Heart left ventricle (tissue), 16 donors: ENCODE measurements at regions not wholly inside any gene's neighbourhood (a gene's known extent, or its start where the extent isn't known, plus 50 kb on each side); places are given as distances from the start of the nearest gene placed in this dataset.

Experiments used
- ATAC-seq, 4 donors: fragments of 200-7000 bp; cut with Tn5 transposase; one replicate each; pipeline ENCODE4 v1.9.1; 2020 to 2022; ENCODE audit warnings: moderate library complexity in 4 of 4, mild to moderate bottlenecking in 3 of 4, moderate number of reproducible peaks in 1 of 4
- DNase-seq, 5 donors: peaks; one replicate each; pipeline ENCODE4 v3.0.0-alpha.2; 2020
- H3K27ac ChIP-seq, 12 donors: fragments of 200-600 bp; sonication (generic) in 4 of 12; one replicate each; pipeline versions ENCODE4 v1.5.0 to v1.8.0; 2016 to 2022; ENCODE audit warnings: mild to moderate bottlenecking in 2 of 12
- H3K27me3 ChIP-seq, 9 donors: fragments of 200-600 bp; sonication (generic) in 2 of 9; one replicate each; pipeline versions ENCODE4 v1.5.1 to v1.8.0; 2016 to 2022; ENCODE audit warnings: mild to moderate bottlenecking in 3 of 9
- H3K36me3 ChIP-seq, 9 donors: fragments of 200-600 bp; sonication (generic) in 2 of 9; one replicate each; pipeline versions ENCODE4 v1.5.0 to v1.8.0; 2018 to 2022; ENCODE audit warnings: mild to moderate bottlenecking in 2 of 9
- H3K4me1 ChIP-seq, 12 donors: fragments of 200-600 bp; sonication (generic) in 4 of 12; one replicate each; pipeline versions ENCODE4 v1.5.0 to v1.8.0; 2016 to 2022; ENCODE audit warnings: mild to moderate bottlenecking in 3 of 12
- H3K4me3 ChIP-seq, 12 donors: fragments of 200-600 bp; sonication (generic) in 4 of 12; one replicate each; pipeline versions ENCODE4 v1.5.0 to v1.8.0; 2017 to 2022; ENCODE audit warnings: mild to moderate bottlenecking in 9 of 12, moderate library complexity in 4 of 12
- H3K9me3 ChIP-seq, 12 donors: fragments of 200-600 bp; sonication (generic) in 4 of 12; one replicate each; pipeline versions ENCODE4 v1.5.0 to v1.8.0; 2016 to 2022; ENCODE audit warnings: mild to moderate bottlenecking in 1 of 12
- POLR2A ChIP-seq, 2 donors: fragments of 450-650 bp; IDR thresholded peaks; one replicate each; pipeline ENCODE4 v1.6.1; 2017; ENCODE audit warnings: antibody characterized with exemption in 2 of 2, mild to moderate bottlenecking in 2 of 2, moderate library complexity in 2 of 2
- WGBS, 4 donors: extraction: QIAGEN DNeasy Blood & Tissue Kit in 2 of 4; methylation state at CpG; one replicate each; pipeline versions ENCODE4 v1.1.5 to v1.1.7; 2013 to 2018; 5-methylcytosine and 5-hydroxymethylcytosine counted together
- intact Hi-C, 10 donors: fragments of 100-400 bp; cut with DNase I; formaldehyde crosslinking; loops; one replicate each; pipeline versions ENCODE4 v1.11.1 to v1.14.2; 2022
- TF ChIP-seq, protein P1 (sequence below), 12 donors: fragments of 200-600 bp; sonication (generic) in 4 of 12; IDR thresholded peaks; one replicate each; pipeline versions ENCODE4 v1.5.0 to v1.8.0; 2018 to 2022; ENCODE audit warnings: antibody characterized with exemption in 12 of 12, mild to moderate bottlenecking in 5 of 12
- donor health status: ischemic (EF 13 %, LVEDD 7.1; RV severe dilation, severe dysfunction).
- donor health status: healthy with polysubstance abuse.
- donor health status: DM: no; HTN: yes; CAD: no.
- donor health status: DM: no; HTN: no; CAD: no.
- donor health status: ischemic (EF 25% LVEDD 6.9; RV normal size, moderate dysfunction).
- donor health status: ischemic (EF 25% LVEDD 5.7; RV mildly dilated, moderate dysfunction).
- donor health status: healthy.
- donor health status: DM: yes; HTN: yes; CAD: no.
- donor health status: ischemic (EF 35%, LVEDD 5.7; RV mildly dilated, moderate dysfunction).
- donor health status: nonischemic (EF 11% LVEDD 7.7; RV severe dilation, severe dysfunction).
- donor health status: DM: yes; HTN: yes; CAD: no.
- donor health status: PGD.
- donor health status: ischemic (EF 29% LVEDD 5.4; RV normal size, mild dysfunction).
- donor health status: nonischemic (EF 23%, LVEDD 6.1; RV moderate dilation, normal function).

- Histone ChIP-seq H3K27me3 (no peaks in the 10 kb centered on the region), H3K9me3 (no peaks in the 10 kb centered on the region), H3K27ac (no peak overlapping the region), H3K36me3 (no peaks in the 10 kb centered on the region), H3K4me3 (no peak overlapping the region), H3K4me1 (peaks cover 0 to 13% (median 1%) of the 10 kb centered on the region in 12 donors)
- DNase-seq (no peak), ATAC-seq (no peak)
- intact Hi-C loops: loop anchor here in 1 of 10 donors (5.0 kb wide), 1 partner anchor 146 kb away; no protein-coding TSS in a partner anchor
- 49 to 57% (median 54%) methylated on average over 2 of the region's 2 CpGs for WGBS, 4 donors
- TF ChIP-seq, protein P1, sequence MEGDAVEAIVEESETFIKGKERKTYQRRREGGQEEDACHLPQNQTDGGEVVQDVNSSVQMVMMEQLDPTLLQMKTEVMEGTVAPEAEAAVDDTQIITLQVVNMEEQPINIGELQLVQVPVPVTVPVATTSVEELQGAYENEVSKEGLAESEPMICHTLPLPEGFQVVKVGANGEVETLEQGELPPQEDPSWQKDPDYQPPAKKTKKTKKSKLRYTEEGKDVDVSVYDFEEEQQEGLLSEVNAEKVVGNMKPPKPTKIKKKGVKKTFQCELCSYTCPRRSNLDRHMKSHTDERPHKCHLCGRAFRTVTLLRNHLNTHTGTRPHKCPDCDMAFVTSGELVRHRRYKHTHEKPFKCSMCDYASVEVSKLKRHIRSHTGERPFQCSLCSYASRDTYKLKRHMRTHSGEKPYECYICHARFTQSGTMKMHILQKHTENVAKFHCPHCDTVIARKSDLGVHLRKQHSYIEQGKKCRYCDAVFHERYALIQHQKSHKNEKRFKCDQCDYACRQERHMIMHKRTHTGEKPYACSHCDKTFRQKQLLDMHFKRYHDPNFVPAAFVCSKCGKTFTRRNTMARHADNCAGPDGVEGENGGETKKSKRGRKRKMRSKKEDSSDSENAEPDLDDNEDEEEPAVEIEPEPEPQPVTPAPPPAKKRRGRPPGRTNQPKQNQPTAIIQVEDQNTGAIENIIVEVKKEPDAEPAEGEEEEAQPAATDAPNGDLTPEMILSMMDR (IDR thresholded peaks at IDR 0.05): no peak
- no peak for TF ChIP-seq POLR2A (IDR thresholded peaks at IDR 0.05)
These were observed 132.1 kb upstream of the PAX6 start for GRCh38 chr11:31943056-31943780.

GRCh38 chr11:31940371-31941037, 129.4 kb upstream of the PAX6 start:
- 25 to 41% (median 33%) methylated on average over 3 to 4 of the region's 4 CpGs for WGBS, 4 donors
- Histone ChIP-seq H3K4me1 (peaks cover 0 to 13% (median 1%) of the 10 kb centered on the region in 12 donors), H3K27ac (peak overlapping the region in 8 of 12 donors; percentile 12 to 64 (median 37)), H3K27me3 (no peaks in the 10 kb centered on the region), H3K4me3 (no peak overlapping the region), H3K9me3 (no peaks in the 10 kb centered on the region), H3K36me3 (no peaks in the 10 kb centered on the region)
- peak in 4 of 5 donors; percentile 33 to 84 (median 50) for DNase-seq
- intact Hi-C loops: loop anchor here in 1 of 10 donors (1.0 to 5.0 kb wide), 2 partner anchors 37 to 143 kb away; no protein-coding TSS in a partner anchor
- peak; percentile 67 to 98 (median 89) for ATAC-seq
- TF ChIP-seq, protein P1 (IDR thresholded peaks at IDR 0.05): no peak

DNA sequence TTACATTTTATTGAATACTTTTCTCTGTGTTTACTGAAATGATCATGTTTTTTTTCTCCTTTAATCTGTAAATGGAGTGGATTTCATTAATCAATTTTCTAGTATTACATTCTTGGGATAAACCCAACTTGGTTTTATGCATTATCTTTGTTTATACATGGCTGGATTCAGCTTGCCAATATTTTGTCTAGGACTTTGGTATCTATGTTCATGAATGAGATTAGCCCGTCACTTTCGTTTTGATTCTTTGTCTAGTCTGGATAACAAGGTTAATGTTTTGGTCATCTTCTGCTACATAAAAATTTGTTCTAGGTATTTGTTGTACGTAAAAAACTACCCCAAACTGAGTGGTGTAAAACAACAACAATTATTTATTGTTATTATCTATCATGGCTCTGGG, 127.9 kb upstream of the PAX6 start:
- Histone ChIP-seq H3K27ac (no peak overlapping the region), H3K27me3 (peaks cover 0 to 9% (median 0%) of the 10 kb centered on the region in 9 donors), H3K36me3 (no peaks in the 10 kb centered on the region), H3K9me3 (no peaks in the 10 kb centered on the region), H3K4me3 (no peak overlapping the region), H3K4me1 (peaks cover 0 to 13% (median 1%) of the 10 kb centered on the region in 12 donors)
- intact Hi-C loops: no loop called here
- DNase-seq (no peak), ATAC-seq (no peak)
- WGBS, 4 donors: 45 to 68% (median 47%) methylated on average over 3 of the region's 3 CpGs
- TF ChIP-seq, protein P1 (IDR thresholded peaks at IDR 0.05): no peak
- no peak for TF ChIP-seq POLR2A (IDR thresholded peaks at IDR 0.05)

GRCh38 chr11:31936312-31936711, 125.2 kb upstream of the PAX6 start:
- 76 to 91% (median 83%) methylated on average over 1 of the region's 1 CpG for WGBS, 4 donors
- Histone ChIP-seq H3K36me3 (no peaks in the 10 kb centered on the region), H3K4me3 (no peak overlapping the region), H3K9me3 (no peaks in the 10 kb centered on the region), H3K4me1 (peaks cover 0 to 18% (median 1%) of the 10 kb centered on the region in 12 donors), H3K27me3 (peaks cover 0 to 16% (median 0%) of the 10 kb centered on the region in 9 donors), H3K27ac (no peak overlapping the region)
- DNase-seq (no peak), ATAC-seq (no peak)
- intact Hi-C loops: no loop called here
- TF ChIP-seq, protein P1 (IDR thresholded peaks at IDR 0.05): no peak
- TF ChIP-seq POLR2A (IDR thresholded peaks at IDR 0.05): no peak
